GM20000 (cell line): ENCODE measurements at regions not wholly inside any gene's neighbourhood (a gene's known extent, or its start where the extent isn't known, plus 50 kb on each side); places are given as distances from the start of the nearest gene placed in this dataset.

Experiments used
- DNase-seq: peaks from one replicate; pipeline ENCODE4 v3.0.0; 2012; ENCODE audit warnings: low spot score
- CTCF ChIP-seq: IDR thresholded peaks from 2 replicates; pipeline ENCODE4 v1.5.1; 2012; ENCODE audit warnings: mild to moderate bottlenecking, control low read depth; ENCODE audit errors: extremely low read depth, missing control alignments

DNA sequence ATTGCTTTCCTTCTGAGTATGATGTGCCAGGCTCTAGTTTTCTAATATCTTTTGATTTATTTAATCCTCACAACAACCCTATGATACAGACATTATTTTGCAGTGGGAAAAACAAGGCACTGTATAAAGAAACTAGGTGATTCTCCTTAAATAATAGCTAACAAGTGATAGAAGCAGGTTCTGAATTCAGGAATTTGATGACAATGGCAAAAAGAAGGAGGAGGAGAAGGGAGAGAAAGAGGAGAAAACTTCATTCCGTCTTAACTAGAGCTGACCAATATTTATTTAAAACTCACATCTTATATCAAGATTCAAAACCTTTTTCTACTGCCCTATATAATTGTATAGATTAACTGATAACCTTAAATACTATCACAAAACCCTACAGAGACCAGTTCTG, 1477.1 kb upstream of the PCDH7 start:
- TF ChIP-seq CTCF: no peak
- no peak for DNase-seq

- no peak for TF ChIP-seq CTCF
Measured at GRCh38 chr4:29243851-29244250, 1476.3 kb upstream of the PCDH7 start.

DNA sequence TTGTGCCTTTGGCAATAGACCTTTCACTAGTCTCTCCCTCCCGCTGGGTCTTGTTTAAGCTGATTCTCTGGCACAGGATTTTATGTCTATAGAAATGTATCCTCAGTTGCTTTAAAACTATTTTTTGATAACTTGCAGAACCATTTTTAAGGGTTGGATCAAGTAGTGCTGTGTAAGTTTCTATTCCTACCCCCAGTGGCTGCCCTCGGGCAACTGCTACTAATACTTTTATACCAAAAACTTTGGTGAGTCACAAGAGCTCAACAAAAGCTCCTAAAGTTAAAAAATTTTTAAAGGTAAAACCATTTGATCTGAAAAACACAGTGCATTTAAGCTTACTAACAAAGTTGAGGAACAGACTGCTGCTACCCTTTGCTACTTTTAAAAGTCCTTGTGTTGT, 1460.6 kb upstream of the PCDH7 start:
- DNase-seq: no peak
- no peak for TF ChIP-seq CTCF

More at GRCh38 chr4:29243851-29244250, 1476.3 kb upstream of the PCDH7 start:
- DNase-seq: no peak

DNA sequence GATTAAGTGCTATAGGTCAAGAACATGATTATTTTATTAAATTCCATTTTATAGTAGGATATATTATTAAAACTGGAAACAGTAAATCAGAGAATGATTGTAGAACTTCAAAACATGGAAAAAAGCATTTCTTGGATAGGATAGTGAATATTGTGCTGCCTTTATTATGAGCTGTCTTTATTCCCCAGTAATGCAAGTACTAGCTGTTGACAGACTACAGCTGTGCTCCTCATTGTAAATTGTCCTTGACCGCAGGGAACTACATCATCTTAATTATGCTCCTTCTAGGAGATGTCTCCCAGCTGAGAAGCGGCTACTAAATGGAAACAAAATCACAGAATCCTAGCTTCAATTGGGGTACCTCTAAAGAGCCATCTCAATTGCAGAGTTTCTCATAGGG, 1457.2 kb upstream of the PCDH7 start:
- no peak for TF ChIP-seq CTCF
- no peak for DNase-seq

DNA sequence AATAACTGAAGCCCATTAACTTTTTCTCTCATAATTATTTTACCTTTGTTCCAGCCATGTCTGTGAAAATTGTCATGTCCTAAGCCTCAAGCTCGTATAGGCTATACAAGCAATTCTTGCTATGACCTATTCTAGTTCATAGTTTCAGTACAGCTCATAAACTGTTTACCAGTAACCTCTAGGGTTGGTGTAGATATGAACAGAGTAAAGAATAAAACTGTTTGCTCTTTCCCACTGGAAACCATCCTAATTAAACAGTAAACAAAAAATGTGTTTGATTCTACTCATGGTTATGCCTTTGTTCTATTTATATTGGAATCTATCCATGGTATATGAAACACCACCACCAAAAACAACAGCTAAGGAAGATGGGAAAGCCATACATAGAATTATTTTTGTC, 1444.0 kb upstream of the PCDH7 start:
- no peak for TF ChIP-seq CTCF
- DNase-seq: no peak

DNA sequence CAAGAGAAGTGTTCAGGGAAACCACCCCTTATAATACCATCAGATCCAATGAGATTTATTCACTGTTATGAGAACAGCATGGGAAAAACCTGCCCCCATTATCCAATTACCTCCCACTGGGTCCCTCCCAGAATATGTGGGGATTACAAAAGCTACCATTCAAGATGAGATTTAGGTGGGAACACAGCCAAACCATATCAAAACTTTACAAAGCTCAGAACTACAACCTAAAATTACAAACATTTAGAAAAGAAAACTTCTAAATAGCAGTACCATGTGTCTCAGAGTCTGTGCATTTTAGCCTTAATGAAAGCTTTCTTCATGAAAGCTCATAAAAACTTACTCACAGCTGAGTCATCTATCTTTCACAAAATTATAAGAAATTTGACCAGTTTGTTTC, 1442.8 kb upstream of the PCDH7 start:
- TF ChIP-seq CTCF: no peak
- no peak for DNase-seq

GRCh38 chr4:29278585-29278984, 1441.6 kb upstream of the PCDH7 start:
- no peak for TF ChIP-seq CTCF
- DNase-seq: no peak
